ENCODE measurements at regions not wholly inside any gene's neighbourhood (a gene's known extent, or its start where the extent isn't known, plus 50 kb on each side); places are given as distances from the start of the nearest gene placed in this dataset.

DNA sequence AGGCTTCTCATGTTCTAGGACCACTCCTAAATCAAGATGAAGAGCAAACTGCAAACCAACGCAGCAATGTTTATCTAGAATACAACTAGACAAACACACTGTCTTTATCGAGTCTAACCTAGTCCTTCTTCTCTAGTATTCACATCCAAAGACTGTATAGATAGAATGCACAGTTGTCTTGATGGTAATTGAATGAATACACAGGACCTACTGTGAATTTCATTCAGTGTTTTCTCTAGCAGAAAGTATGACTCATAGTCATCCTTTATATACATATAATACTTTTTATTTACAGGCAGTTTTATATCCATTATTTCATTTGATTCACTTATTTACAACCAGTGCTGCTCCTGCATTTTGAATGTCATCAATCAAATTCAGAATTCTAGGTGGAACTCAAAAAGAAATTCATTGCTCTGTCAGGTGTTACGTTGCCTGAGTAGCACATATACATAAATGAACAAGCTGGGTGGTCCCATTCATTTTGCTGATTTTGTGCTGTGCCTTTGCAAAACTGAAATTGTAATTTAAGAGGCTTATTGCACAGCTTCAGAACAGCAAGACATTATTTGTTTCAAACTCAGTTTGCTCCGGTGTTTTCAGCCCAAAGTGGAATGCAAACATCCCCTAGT is 374.8 kb downstream of the EPHA4 start:
- intact Hi-C loops (cut with DNase I): no loop called here
- Histone ChIP-seq H3K4me1 (no peaks in the 10 kb centered on the region), H3K4me3 (no peak overlapping the region), H3K27ac (no peak overlapping the region), H3K9me3 (no peaks in the 10 kb centered on the region), H3K36me3 (no peaks in the 10 kb centered on the region), H3K27me3 (no peaks in the 10 kb centered on the region)
- no peak for DNase-seq (ENCODE audit: extremely low spot score in 2 of 2)
- TF ChIP-seq POLR2AphosphoS5 (IDR thresholded peaks at IDR 0.05; ENCODE audit: insufficient read depth in 1 of 2, low read depth in 1 of 2): no peak
- TF ChIP-seq, protein P1, sequence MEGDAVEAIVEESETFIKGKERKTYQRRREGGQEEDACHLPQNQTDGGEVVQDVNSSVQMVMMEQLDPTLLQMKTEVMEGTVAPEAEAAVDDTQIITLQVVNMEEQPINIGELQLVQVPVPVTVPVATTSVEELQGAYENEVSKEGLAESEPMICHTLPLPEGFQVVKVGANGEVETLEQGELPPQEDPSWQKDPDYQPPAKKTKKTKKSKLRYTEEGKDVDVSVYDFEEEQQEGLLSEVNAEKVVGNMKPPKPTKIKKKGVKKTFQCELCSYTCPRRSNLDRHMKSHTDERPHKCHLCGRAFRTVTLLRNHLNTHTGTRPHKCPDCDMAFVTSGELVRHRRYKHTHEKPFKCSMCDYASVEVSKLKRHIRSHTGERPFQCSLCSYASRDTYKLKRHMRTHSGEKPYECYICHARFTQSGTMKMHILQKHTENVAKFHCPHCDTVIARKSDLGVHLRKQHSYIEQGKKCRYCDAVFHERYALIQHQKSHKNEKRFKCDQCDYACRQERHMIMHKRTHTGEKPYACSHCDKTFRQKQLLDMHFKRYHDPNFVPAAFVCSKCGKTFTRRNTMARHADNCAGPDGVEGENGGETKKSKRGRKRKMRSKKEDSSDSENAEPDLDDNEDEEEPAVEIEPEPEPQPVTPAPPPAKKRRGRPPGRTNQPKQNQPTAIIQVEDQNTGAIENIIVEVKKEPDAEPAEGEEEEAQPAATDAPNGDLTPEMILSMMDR (IDR thresholded peaks at IDR 0.05): no peak
- TF ChIP-seq POLR2A (IDR thresholded peaks at IDR 0.05): no peak

DNA sequence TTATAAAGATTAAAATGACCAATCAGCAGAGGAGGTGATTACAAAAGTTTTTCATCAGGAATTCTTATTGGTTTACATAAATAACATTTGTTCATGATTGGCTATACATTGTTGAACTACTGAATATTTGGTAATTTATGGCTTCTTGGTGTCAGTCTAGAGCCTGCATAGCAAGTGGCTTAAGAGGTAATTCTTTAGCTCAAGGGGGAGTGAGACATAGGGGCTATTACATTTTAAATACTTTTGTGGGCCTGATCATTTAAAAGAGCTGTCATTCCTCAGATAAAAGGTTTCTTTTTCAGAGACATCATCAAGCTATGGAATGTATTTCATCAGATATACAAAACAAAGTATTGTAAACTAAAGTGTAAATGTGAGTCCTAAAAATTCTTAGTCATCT is 373.8 kb downstream of the EPHA4 start:
- no peaks in the 10 kb centered on the region for H3K4me1 ChIP-seq
- no peak for DNase-seq (ENCODE audit: extremely low spot score in 2 of 2)
- no peaks in the 10 kb centered on the region for H3K36me3 ChIP-seq
- TF ChIP-seq POLR2A (IDR thresholded peaks at IDR 0.05) (no peak), POLR2AphosphoS5 (IDR thresholded peaks at IDR 0.05; ENCODE audit: insufficient read depth in 1 of 2, low read depth in 1 of 2) (no peak)
- TF ChIP-seq, protein P1 (IDR thresholded peaks at IDR 0.05): no peak
- H3K4me3 ChIP-seq: no peak overlapping the region
- no peaks in the 10 kb centered on the region for H3K27me3 ChIP-seq
- intact Hi-C loops (cut with DNase I): no loop called here
- H3K9me3 ChIP-seq: no peaks in the 10 kb centered on the region
- H3K27ac ChIP-seq: no peak overlapping the region

DNA sequence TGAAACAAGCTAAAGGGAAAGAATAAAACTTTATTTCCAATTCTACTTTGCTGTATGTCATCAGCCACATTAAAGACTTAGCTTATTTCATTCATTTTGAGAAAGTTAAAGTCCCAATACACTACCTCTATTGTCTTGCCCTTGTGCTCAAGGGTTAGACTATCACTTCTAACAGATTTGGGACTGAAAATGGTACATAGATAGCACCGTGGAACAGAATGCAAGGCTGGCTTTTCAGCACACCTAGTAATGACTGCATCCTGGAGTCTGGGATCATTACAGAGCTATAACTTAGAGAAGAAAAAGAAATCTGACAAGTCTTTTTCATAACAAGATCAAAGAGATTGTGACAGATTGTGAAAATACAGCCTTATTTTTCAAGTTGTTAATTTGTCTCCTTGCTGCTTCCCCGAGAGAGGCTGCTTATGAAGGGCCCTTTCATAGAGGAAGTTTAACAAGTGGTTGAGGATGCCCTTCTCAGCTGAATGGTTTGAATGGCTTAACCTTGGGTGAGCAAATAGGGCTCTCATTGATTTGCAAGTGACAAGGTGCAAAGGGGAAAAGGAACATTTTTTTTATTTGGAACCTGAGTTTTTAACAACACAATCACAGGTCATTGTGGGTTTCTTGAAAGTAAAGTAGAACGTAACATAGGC is 371.8 kb downstream of the EPHA4 start:
- Histone ChIP-seq H3K4me3 (no peak overlapping the region), H3K9me3 (no peaks in the 10 kb centered on the region), H3K36me3 (no peaks in the 10 kb centered on the region), H3K27ac (no peak overlapping the region), H3K27me3 (no peaks in the 10 kb centered on the region), H3K4me1 (no peaks in the 10 kb centered on the region)
- DNase-seq (ENCODE audit: extremely low spot score in 2 of 2): no peak
- intact Hi-C loops (cut with DNase I): no loop called here
- TF ChIP-seq, protein P1 (IDR thresholded peaks at IDR 0.05): no peak

DNA sequence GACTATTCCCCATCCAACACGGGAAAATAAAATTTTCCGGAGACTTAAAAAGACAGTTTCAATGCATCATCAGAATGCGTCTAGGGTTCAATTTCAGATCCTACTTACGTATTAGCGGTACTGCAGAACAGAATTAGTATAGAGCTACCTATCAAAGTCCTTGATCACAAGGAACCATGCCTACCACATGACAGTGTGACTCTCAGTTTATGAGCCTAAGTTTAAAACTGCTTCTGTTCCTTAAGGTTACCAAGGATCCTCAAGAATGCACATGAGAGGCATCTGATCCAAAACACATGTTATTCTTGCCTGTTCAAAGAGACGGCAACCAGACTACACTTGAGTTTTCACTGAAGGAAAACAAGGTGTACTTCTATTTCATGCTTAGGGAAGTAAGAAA is 369.7 kb downstream of the EPHA4 start:
- no peak for DNase-seq (ENCODE audit: extremely low spot score in 2 of 2)
- Histone ChIP-seq H3K4me3 (no peak overlapping the region), H3K9me3 (no peaks in the 10 kb centered on the region), H3K27me3 (no peaks in the 10 kb centered on the region), H3K4me1 (no peaks in the 10 kb centered on the region), H3K27ac (no peak overlapping the region), H3K36me3 (no peaks in the 10 kb centered on the region)
- TF ChIP-seq POLR2A (IDR thresholded peaks at IDR 0.05) (no peak), POLR2AphosphoS5 (IDR thresholded peaks at IDR 0.05; ENCODE audit: insufficient read depth in 1 of 2, low read depth in 1 of 2) (no peak)
- TF ChIP-seq, protein P1 (IDR thresholded peaks at IDR 0.05): no peak
- intact Hi-C loops (cut with DNase I): no loop called here

DNA sequence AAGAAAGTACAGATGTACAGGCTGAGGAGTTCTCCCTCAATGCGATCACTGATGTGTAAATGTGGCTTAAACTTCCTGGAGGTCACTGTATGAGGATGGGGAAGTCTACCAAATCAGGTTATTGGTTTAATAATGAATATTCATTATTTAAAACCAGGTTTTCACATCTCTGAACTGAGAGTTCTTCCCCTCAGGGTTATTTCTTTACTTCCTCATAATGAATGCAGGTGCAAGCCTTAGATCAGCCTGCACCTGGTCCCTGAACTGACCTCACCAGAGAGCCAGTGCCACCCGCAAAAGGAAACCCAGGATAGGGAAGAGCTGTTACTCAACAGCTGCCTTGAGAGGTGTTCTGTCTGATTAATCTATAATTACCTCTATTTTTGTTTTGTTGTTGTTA is 369.0 kb downstream of the EPHA4 start:
- intact Hi-C loops (cut with DNase I): no loop called here
- Histone ChIP-seq H3K4me1 (no peaks in the 10 kb centered on the region), H3K4me3 (no peak overlapping the region), H3K27me3 (no peaks in the 10 kb centered on the region), H3K9me3 (no peaks in the 10 kb centered on the region), H3K27ac (no peak overlapping the region), H3K36me3 (no peaks in the 10 kb centered on the region)
- TF ChIP-seq POLR2A (IDR thresholded peaks at IDR 0.05): no peak
- TF ChIP-seq POLR2AphosphoS5 (IDR thresholded peaks at IDR 0.05; ENCODE audit: insufficient read depth in 1 of 2, low read depth in 1 of 2): no peak
- TF ChIP-seq, protein P1 (IDR thresholded peaks at IDR 0.05): no peak
- no peak for DNase-seq (ENCODE audit: extremely low spot score in 2 of 2)
